CD14-positive monocyte (primary cell): ENCODE measurements at regions not wholly inside any gene's neighbourhood (a gene's known extent, or its start where the extent isn't known, plus 50 kb on each side); places are given as distances from the start of the nearest gene placed in this dataset.

ENCODE experiments used
- DNase-seq, 3 donors: peaks; one replicate each; pipeline ENCODE4 v3.0.0-alpha.2; 2011 to 2022
- H2AFZ ChIP-seq: 2 replicates; pipeline ENCODE4 v1.6.0; 2012; ENCODE audit warnings: mild to moderate bottlenecking, low read depth, low read length, inconsistent platforms; ENCODE audit not compliant: insufficient read depth, poor library complexity, severe bottlenecking
- H3K27ac ChIP-seq, 2 donors: 1 replicate in 1 of 2; 2 replicates in 1 of 2; pipeline ENCODE4 v1.5.1; 2012 to 2013; ENCODE audit warnings: low read length in 2 of 2, control low read depth in 1 of 2, inconsistent platforms in 1 of 2, low read depth in 1 of 2, mild to moderate bottlenecking in 1 of 2
- H3K27me3 ChIP-seq, 2 donors: one replicate each; pipeline versions ENCODE4 v1.6.0 to v1.6.1; 2011 to 2013; ENCODE audit warnings: low read length in 2 of 2; ENCODE audit not compliant: control insufficient read depth in 2 of 2, insufficient read depth in 2 of 2
- H3K36me3 ChIP-seq, 2 donors: replicated peaks in 1 of 2; 1 replicate in 1 of 2; 2 replicates in 1 of 2; pipeline versions ENCODE4 v1.5.1 to v1.6.1; 2012 to 2013; ENCODE audit warnings: low read length in 2 of 2, control low read depth in 1 of 2, inconsistent platforms in 1 of 2, mild to moderate bottlenecking in 1 of 2; ENCODE audit not compliant: insufficient read depth in 2 of 2, control insufficient read depth in 1 of 2
- H3K4me1 ChIP-seq, 2 donors: 1 replicate in 1 of 2; 2 replicates in 1 of 2; pipeline versions ENCODE4 v1.5.1 to v1.6.1; 2012 to 2013; ENCODE audit warnings: low read length in 2 of 2, control low read depth in 1 of 2, inconsistent platforms in 1 of 2, mild to moderate bottlenecking in 1 of 2, moderate library complexity in 1 of 2; ENCODE audit not compliant: insufficient read depth in 2 of 2, control insufficient read depth in 1 of 2
- H3K4me2 ChIP-seq: replicated peaks from 2 replicates; pipeline ENCODE3; 2012; ENCODE audit warnings: low read length, moderate library complexity, mild to moderate bottlenecking; ENCODE audit not compliant: poor library complexity, severe bottlenecking; ENCODE audit errors: extremely low read depth
- H3K4me3 ChIP-seq, 3 experiments: fragments of 200-600 bp in 1 of 3; sonication (generic) in 1 of 3; replicated peaks in 1 of 3; 1 replicate in 2 of 3; 2 replicates in 1 of 3; pipeline ENCODE4 v1.5.1; 2011 to 2013; ENCODE audit warnings: low read length in 3 of 3, mild to moderate bottlenecking in 3 of 3, control low read depth in 2 of 3, low read depth in 2 of 3, inconsistent platforms in 1 of 3, moderate library complexity in 1 of 3
- H3K79me2 ChIP-seq: 2 replicates; pipeline ENCODE4 v1.6.0; 2012; ENCODE audit warnings: mild to moderate bottlenecking, control low read depth, inconsistent platforms, low read length, moderate library complexity; ENCODE audit not compliant: insufficient read depth
- H3K9ac ChIP-seq: 2 replicates; pipeline ENCODE4 v1.6.0; 2017; ENCODE audit warnings: low read length, mild to moderate bottlenecking; ENCODE audit not compliant: insufficient read depth, poor library complexity, severe bottlenecking
- H3K9me3 ChIP-seq, 2 donors: replicated peaks in 1 of 2; 1 replicate in 1 of 2; 2 replicates in 1 of 2; pipeline versions ENCODE4 v1.5.1 to v1.6.1; 2012 to 2013; ENCODE audit warnings: low read length in 2 of 2, control low read depth in 1 of 2; ENCODE audit not compliant: control insufficient read depth in 1 of 2, insufficient read depth in 1 of 2
- H4K20me1 ChIP-seq: 2 replicates; pipeline ENCODE4 v1.6.0; 2012; ENCODE audit warnings: mild to moderate bottlenecking, low read length, control low read depth, moderate library complexity; ENCODE audit not compliant: insufficient read depth
- H3K27ac Mint-ChIP-seq, 7 donors: one replicate each; pipeline ENCODE4 v1.8.0; 2020; ENCODE audit warnings: mild to moderate bottlenecking in 7 of 7, mixed read lengths in 7 of 7, moderate library complexity in 6 of 7, inconsistent platforms in 2 of 7
- H3K27me3 Mint-ChIP-seq, 3 donors: one replicate each; pipeline ENCODE4 v1.8.0; 2021 to 2022; ENCODE audit warnings: low read depth in 3 of 3, mild to moderate bottlenecking in 3 of 3, mixed read lengths in 3 of 3, moderate library complexity in 3 of 3, inconsistent platforms in 1 of 3
- H3K36me3 Mint-ChIP-seq, 2 donors: one replicate each; pipeline ENCODE4 v1.8.0; 2020; ENCODE audit warnings: mixed read lengths in 2 of 2, inconsistent platforms in 1 of 2, mild to moderate bottlenecking in 1 of 2
- H3K4me1 Mint-ChIP-seq: one replicate; pipeline ENCODE4 v1.8.0; 2020; ENCODE audit warnings: mild to moderate bottlenecking, mixed read lengths
- H3K4me3 Mint-ChIP-seq, 2 donors: one replicate each; pipeline ENCODE4 v1.8.0; 2020; ENCODE audit warnings: mild to moderate bottlenecking in 2 of 2, mixed read lengths in 2 of 2, moderate library complexity in 1 of 2
- H3K9me3 Mint-ChIP-seq, 7 donors: one replicate each; pipeline ENCODE4 v1.8.0; 2020 to 2022; ENCODE audit warnings: mixed read lengths in 7 of 7, mild to moderate bottlenecking in 6 of 7, moderate library complexity in 6 of 7, inconsistent platforms in 2 of 7
- whole genome bisulfite sequencing: methylation state at CpG from one replicate; pipeline ENCODE4 v1.1.5; 2013; ENCODE audit warnings: missing lambda C conversion rate; ENCODE audit not compliant: insufficient coverage; 5-methylcytosine and 5-hydroxymethylcytosine counted together
- intact Hi-C, 2 donors: fragments of 100-400 bp; cut with micrococcal nuclease; formaldehyde crosslinking; loops; one replicate each; pipeline versions ENCODE4 v1.15.0 to v1.15.1; 2023
- TF ChIP-seq, protein P1 (sequence below): fragments of 200-600 bp; IDR thresholded peaks from one replicate; pipeline ENCODE4 v1.8.0; 2022; ENCODE audit warnings: antibody characterized with exemption, mild to moderate bottlenecking

DNA sequence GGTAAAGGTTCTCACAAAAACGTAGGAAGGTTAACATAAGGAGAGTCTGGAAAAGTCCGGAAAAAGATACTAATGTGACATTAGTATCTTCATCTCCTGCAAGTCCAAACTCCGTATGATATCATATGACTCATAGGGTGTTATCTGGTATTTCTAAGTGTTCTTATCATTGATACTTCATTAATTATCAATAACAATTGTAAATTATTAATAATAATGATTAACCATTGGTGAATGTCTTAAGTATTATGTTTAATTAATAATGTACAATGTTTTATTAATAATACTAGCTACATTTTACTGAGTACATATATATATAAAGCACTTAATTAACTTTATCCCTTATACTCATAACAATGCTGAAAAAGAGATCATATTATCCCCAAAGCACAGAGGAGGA is 402.4 kb downstream of the SEMA3D start:
- intact Hi-C loops = no loop called here
- H3K36me3 Mint-ChIP-seq = no peaks in the 10 kb centered on the region
- Histone ChIP-seq H3K27me3 (no peaks in the 10 kb centered on the region), H2AFZ (no peak overlapping the region), H3K36me3 (no peaks in the 10 kb centered on the region), H3K27ac (no peak overlapping the region), H3K4me3 (no peak overlapping the region), H3K4me1 (no peaks in the 10 kb centered on the region), H3K9ac (no peak overlapping the region), H3K79me2 (no peaks in the 10 kb centered on the region), H4K20me1 (no peaks in the 10 kb centered on the region), H3K4me2 (no peak overlapping the region), H3K9me3 (peaks cover 0 to 5% of the 10 kb centered on the region in 2 donors)
- H3K27ac Mint-ChIP-seq = no peak overlapping the region
- H3K9me3 Mint-ChIP-seq = peaks cover 0 to 8% (median 0%) of the 10 kb centered on the region in 7 donors
- TF ChIP-seq, protein P1, sequence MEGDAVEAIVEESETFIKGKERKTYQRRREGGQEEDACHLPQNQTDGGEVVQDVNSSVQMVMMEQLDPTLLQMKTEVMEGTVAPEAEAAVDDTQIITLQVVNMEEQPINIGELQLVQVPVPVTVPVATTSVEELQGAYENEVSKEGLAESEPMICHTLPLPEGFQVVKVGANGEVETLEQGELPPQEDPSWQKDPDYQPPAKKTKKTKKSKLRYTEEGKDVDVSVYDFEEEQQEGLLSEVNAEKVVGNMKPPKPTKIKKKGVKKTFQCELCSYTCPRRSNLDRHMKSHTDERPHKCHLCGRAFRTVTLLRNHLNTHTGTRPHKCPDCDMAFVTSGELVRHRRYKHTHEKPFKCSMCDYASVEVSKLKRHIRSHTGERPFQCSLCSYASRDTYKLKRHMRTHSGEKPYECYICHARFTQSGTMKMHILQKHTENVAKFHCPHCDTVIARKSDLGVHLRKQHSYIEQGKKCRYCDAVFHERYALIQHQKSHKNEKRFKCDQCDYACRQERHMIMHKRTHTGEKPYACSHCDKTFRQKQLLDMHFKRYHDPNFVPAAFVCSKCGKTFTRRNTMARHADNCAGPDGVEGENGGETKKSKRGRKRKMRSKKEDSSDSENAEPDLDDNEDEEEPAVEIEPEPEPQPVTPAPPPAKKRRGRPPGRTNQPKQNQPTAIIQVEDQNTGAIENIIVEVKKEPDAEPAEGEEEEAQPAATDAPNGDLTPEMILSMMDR = no peak
- H3K4me1 Mint-ChIP-seq = no peaks in the 10 kb centered on the region
- DNase-seq = no peak
- no peak overlapping the region for H3K4me3 Mint-ChIP-seq
- H3K27me3 Mint-ChIP-seq = no peaks in the 10 kb centered on the region
- WGBS = no CpG with 5 or more reads among the region's 3 CpGs

DNA sequence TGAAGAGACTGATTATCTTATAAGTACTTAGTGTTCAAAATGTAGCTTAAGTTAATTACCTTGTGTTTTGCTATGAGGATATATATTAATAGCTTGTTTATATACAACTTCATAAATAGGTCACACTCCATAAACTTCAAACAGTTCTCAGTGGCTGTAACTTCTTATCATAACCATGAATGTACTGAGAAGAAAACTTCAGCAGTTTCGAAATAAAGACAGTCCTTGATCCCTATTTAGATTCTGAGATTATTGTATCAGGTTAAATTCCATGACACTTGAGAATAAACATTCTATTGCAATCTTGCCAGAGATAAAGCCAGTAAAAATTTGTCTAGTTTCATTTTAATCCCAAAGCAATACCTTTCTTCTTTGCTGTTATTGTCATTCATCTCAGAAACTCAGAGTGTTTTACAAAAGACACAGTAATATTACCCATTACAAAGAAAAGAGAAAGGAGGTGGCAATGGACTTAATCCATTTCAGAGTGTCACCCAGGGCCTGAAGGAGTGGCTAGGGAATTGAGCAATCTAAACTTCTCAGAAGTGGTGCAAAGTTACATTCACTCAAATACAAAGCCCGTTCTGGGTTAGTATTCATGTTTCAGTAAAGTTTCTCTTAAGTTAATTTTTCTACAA is 403.6 kb downstream of the SEMA3D start:
- Mint-ChIP-seq H3K27me3 (no peaks in the 10 kb centered on the region), H3K9me3 (peaks cover 0 to 8% (median 0%) of the 10 kb centered on the region in 7 donors), H3K4me3 (no peak overlapping the region), H3K4me1 (no peaks in the 10 kb centered on the region), H3K36me3 (no peaks in the 10 kb centered on the region), H3K27ac (no peak overlapping the region)
- H3K4me2 ChIP-seq = no peak overlapping the region
- H2AFZ ChIP-seq = no peak overlapping the region
- no peak overlapping the region for H3K9ac ChIP-seq
- intact Hi-C loops = no loop called here
- H3K27me3 ChIP-seq = no peaks in the 10 kb centered on the region
- no peaks in the 10 kb centered on the region for H3K79me2 ChIP-seq
- no CpG with 5 or more reads among the region's 2 CpGs for WGBS
- H3K27ac ChIP-seq = no peak overlapping the region
- peaks cover 0 to 5% of the 10 kb centered on the region in 2 donors for H3K9me3 ChIP-seq
- TF ChIP-seq, protein P1 = no peak
- H4K20me1 ChIP-seq = no peaks in the 10 kb centered on the region
- H3K36me3 ChIP-seq = no peaks in the 10 kb centered on the region
- H3K4me1 ChIP-seq = no peaks in the 10 kb centered on the region
- H3K4me3 ChIP-seq = no peak overlapping the region
- no peak for DNase-seq
